ENCODE measurements at regions not wholly inside any gene's neighbourhood (a gene's known extent, or its start where the extent isn't known, plus 50 kb on each side); places are given as distances from the start of the nearest gene placed in this dataset.

DNA sequence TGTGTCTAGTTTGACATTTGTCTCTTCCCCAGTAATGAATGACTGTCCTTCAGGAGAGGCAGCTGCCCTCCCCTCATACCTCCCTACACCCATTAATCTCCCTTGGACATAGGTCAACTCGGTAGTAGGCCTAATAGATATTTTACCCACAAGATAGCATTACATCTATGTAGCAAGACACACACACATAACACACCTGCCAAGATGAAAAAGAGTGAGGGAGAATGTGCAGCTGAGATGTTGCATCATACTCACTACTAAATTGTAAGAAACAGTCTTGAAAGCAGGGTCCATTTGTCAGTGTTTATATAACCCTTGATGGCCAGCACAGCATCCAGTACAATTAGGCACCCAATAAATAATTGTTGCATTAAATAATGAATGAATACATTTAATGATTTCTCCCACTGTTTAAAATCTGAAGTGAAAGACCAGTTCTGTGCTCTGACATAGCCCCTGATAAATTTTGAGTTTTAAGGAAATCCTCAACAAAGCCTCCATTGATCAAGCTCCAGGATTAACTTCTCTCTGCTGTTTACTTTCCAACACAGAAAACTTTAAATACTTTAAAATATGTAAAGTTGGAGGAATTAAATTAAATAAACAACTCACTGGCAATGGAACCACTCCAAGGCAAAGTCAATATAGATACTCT is 440.8 kb upstream of the RASGEF1B start:
- H3K4me3 ChIP-seq (ENCODE audit: low read length) = no peak overlapping the region
- H3K27ac ChIP-seq (ENCODE audit: low read depth, low read length) = no peak overlapping the region
- H3K27me3 ChIP-seq (ENCODE audit: control insufficient read depth, insufficient read depth, low read length, poor library complexity, severe bottlenecking) = no peaks in the 10 kb centered on the region
- TF ChIP-seq, protein P1, sequence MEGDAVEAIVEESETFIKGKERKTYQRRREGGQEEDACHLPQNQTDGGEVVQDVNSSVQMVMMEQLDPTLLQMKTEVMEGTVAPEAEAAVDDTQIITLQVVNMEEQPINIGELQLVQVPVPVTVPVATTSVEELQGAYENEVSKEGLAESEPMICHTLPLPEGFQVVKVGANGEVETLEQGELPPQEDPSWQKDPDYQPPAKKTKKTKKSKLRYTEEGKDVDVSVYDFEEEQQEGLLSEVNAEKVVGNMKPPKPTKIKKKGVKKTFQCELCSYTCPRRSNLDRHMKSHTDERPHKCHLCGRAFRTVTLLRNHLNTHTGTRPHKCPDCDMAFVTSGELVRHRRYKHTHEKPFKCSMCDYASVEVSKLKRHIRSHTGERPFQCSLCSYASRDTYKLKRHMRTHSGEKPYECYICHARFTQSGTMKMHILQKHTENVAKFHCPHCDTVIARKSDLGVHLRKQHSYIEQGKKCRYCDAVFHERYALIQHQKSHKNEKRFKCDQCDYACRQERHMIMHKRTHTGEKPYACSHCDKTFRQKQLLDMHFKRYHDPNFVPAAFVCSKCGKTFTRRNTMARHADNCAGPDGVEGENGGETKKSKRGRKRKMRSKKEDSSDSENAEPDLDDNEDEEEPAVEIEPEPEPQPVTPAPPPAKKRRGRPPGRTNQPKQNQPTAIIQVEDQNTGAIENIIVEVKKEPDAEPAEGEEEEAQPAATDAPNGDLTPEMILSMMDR (conservative IDR thresholded peaks at IDR 0.05) = no peak
- WGBS, 2 experiments (ENCODE audit: insufficient coverage in 1 of 2, insufficient read length in 1 of 2) = 100% methylated on average over 1 of the region's 1 CpG; no CpG with 5 or more reads in 1 of the 2 experiments
- Mint-ChIP-seq H3K4me3 (no peak overlapping the region), H3K27ac (no peak overlapping the region), H3K36me3 (ENCODE audit: low read depth) (no peaks in the 10 kb centered on the region), H3K27me3 (ENCODE audit: insufficient read depth) (no peaks in the 10 kb centered on the region), H3K4me1 (peaks cover 14% of the 10 kb centered on the region), H3K9me3 (no peaks in the 10 kb centered on the region)
- H3K9me3 ChIP-seq (ENCODE audit: control insufficient read depth, low read length) = no peaks in the 10 kb centered on the region
- H3K36me3 ChIP-seq (ENCODE audit: control insufficient read depth, insufficient read depth, low read length) = no peaks in the 10 kb centered on the region
- no peak overlapping the region for H3K9ac ChIP-seq (ENCODE audit: extremely low read depth, low read length, poor library complexity, severe bottlenecking)
- DNase-seq = no peak
- H3K4me1 ChIP-seq (ENCODE audit: control insufficient read depth, insufficient read depth, low read length) = peaks cover 5% of the 10 kb centered on the region

DNA sequence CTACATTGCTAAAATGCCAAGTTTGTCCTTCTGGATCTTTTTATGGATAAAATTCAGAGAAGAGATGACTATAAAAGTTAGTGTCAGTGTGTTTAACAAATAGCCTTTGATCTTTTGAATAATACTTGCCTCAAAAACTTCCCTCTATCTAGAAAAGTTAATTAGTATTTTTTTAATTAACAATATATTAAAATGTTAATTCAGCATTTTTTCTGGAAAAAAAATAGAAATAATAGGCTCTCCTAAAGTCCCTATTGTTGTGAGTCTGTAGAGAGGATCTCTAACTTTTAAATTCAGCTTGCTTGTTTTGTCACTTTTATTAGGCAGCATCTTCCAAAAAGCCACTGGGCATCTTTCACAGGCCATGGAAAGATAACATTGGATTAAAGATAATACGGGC is 435.2 kb upstream of the RASGEF1B start:
- no peaks in the 10 kb centered on the region for H3K27me3 ChIP-seq (ENCODE audit: control insufficient read depth, insufficient read depth, low read length, poor library complexity, severe bottlenecking)
- no peak overlapping the region for H3K27ac Mint-ChIP-seq
- no peak overlapping the region for H3K9ac ChIP-seq (ENCODE audit: extremely low read depth, low read length, poor library complexity, severe bottlenecking)
- no peaks in the 10 kb centered on the region for H3K9me3 Mint-ChIP-seq
- 89 to 92% methylated on average over 1 of the region's 1 CpG for WGBS, 2 experiments (ENCODE audit: insufficient coverage in 1 of 2, insufficient read length in 1 of 2)
- H3K4me1 ChIP-seq (ENCODE audit: control insufficient read depth, insufficient read depth, low read length) = peaks cover 5% of the 10 kb centered on the region
- H3K4me1 Mint-ChIP-seq = peaks cover 10% of the 10 kb centered on the region
- TF ChIP-seq, protein P1 (conservative IDR thresholded peaks at IDR 0.05) = no peak
- H3K9me3 ChIP-seq (ENCODE audit: control insufficient read depth, low read length) = no peaks in the 10 kb centered on the region
- H3K4me3 Mint-ChIP-seq = no peak overlapping the region
- H3K36me3 ChIP-seq (ENCODE audit: control insufficient read depth, insufficient read depth, low read length) = no peaks in the 10 kb centered on the region
- no peaks in the 10 kb centered on the region for H3K36me3 Mint-ChIP-seq (ENCODE audit: low read depth)
- H3K27me3 Mint-ChIP-seq (ENCODE audit: insufficient read depth) = no peaks in the 10 kb centered on the region
- no peak overlapping the region for H3K27ac ChIP-seq (ENCODE audit: low read depth, low read length)
- DNase-seq = no peak
- no peak overlapping the region for H3K4me3 ChIP-seq (ENCODE audit: low read length)

DNA sequence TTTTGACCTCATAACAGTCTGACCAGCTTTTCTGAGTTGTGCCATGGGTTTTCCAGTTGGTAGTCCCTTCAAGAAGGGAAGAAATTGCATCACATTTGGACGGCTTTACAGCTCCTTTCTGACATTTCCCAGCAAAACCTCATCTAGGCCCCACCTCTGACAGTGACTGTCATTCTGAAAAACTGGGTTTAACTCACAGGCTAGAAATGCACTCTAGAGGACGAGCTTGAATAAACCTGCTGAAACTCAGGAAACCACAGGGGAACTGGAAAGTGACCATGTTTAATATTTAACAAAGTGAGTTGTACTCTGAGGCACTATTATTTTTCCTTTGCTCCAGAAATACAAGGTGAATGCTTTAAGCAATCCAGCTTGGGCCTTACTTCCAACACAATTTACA is 434.3 kb upstream of the RASGEF1B start:
- Histone ChIP-seq H3K9me3 (ENCODE audit: control insufficient read depth, low read length) (no peaks in the 10 kb centered on the region), H3K27me3 (ENCODE audit: control insufficient read depth, insufficient read depth, low read length, poor library complexity, severe bottlenecking) (no peaks in the 10 kb centered on the region), H3K9ac (ENCODE audit: extremely low read depth, low read length, poor library complexity, severe bottlenecking) (no peak overlapping the region), H3K27ac (ENCODE audit: low read depth, low read length) (no peak overlapping the region), H3K36me3 (ENCODE audit: control insufficient read depth, insufficient read depth, low read length) (no peaks in the 10 kb centered on the region), H3K4me1 (ENCODE audit: control insufficient read depth, insufficient read depth, low read length) (peaks cover 5% of the 10 kb centered on the region), H3K4me3 (ENCODE audit: low read length) (no peak overlapping the region)
- TF ChIP-seq, protein P1 (conservative IDR thresholded peaks at IDR 0.05) = no peak
- no peaks in the 10 kb centered on the region for H3K36me3 Mint-ChIP-seq (ENCODE audit: low read depth)
- no peaks in the 10 kb centered on the region for H3K27me3 Mint-ChIP-seq (ENCODE audit: insufficient read depth)
- H3K27ac Mint-ChIP-seq = no peak overlapping the region
- no peak overlapping the region for H3K4me3 Mint-ChIP-seq
- DNase-seq = no peak
- 85% methylated on average over 2 of the region's 2 CpGs; no CpG with 5 or more reads in 1 of the 2 experiments for WGBS, 2 experiments (ENCODE audit: insufficient coverage in 1 of 2, insufficient read length in 1 of 2)
- H3K9me3 Mint-ChIP-seq = no peaks in the 10 kb centered on the region
- peaks cover 10% of the 10 kb centered on the region for H3K4me1 Mint-ChIP-seq
